Astrocyte of the spinal cord (primary cell): ENCODE measurements at regions not wholly inside any gene's neighbourhood (a gene's known extent, or its start where the extent isn't known, plus 50 kb on each side); places are given as distances from the start of the nearest gene placed in this dataset.

Source experiments
- DNase-seq: peaks from one replicate; pipeline ENCODE4 v3.0.0; 2011; ENCODE audit warnings: low read depth, low spot score
- H3K4me3 ChIP-seq: 2 replicates; pipeline ENCODE4 v1.5.1; 2011; ENCODE audit warnings: low read depth, mild to moderate bottlenecking, low read length, moderate library complexity
- in situ Hi-C: cut with HindIII; loops from 2 replicates; pipeline ENCODE4 v1.10.0; 2017; ENCODE audit warnings: low sequenced_read_pairs
- TF ChIP-seq, protein P1 (sequence below): IDR thresholded peaks from 2 replicates; pipeline ENCODE4 v1.5.1; 2012; ENCODE audit warnings: low read depth, mild to moderate bottlenecking, low read length, inconsistent platforms

DNA sequence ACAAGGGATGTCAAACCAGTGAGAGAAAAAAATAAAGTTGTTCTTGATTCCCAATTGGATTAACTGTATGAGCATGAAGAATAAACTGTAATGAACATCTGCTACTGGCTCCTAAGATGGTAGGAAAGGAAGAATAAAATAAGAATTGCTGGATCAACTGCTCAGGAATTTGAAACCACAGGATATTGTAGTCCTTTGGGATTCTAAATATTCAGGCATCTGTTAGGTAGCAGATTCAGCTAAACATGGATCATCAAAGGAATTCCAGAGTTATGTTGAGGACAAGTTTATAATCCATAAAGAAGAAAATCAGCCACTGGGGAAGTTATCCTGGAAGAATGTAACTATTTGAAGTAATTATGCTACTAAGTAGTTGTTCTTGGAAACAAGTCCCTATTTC, 65.8 kb downstream of the ISL1 start:
- no peak overlapping the region for H3K4me3 ChIP-seq
- in situ Hi-C loops = no loop called here
- TF ChIP-seq, protein P1, sequence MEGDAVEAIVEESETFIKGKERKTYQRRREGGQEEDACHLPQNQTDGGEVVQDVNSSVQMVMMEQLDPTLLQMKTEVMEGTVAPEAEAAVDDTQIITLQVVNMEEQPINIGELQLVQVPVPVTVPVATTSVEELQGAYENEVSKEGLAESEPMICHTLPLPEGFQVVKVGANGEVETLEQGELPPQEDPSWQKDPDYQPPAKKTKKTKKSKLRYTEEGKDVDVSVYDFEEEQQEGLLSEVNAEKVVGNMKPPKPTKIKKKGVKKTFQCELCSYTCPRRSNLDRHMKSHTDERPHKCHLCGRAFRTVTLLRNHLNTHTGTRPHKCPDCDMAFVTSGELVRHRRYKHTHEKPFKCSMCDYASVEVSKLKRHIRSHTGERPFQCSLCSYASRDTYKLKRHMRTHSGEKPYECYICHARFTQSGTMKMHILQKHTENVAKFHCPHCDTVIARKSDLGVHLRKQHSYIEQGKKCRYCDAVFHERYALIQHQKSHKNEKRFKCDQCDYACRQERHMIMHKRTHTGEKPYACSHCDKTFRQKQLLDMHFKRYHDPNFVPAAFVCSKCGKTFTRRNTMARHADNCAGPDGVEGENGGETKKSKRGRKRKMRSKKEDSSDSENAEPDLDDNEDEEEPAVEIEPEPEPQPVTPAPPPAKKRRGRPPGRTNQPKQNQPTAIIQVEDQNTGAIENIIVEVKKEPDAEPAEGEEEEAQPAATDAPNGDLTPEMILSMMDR = no peak
- no peak for DNase-seq

DNA sequence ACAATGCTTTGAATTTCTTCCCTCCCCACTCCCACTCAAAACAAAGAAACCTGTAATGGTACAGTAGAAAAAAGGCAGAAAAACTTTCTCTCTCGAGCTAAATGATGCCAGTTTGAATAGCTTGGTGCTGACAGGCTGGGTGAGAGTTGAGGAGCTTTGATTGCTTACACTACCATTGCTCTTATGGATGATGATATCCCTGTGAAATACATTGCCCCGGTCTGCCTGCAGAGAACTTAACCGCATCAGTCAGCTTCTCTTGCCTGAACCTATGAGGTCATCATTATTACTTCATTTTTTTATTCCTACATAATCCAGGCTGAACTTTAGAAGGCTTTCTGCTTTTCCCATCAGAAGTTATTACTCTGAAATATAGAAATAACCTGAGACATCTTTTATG, 69.3 kb downstream of the ISL1 start:
- TF ChIP-seq, protein P1 = no peak
- in situ Hi-C loops = no loop called here
- H3K4me3 ChIP-seq = no peak overlapping the region
- no peak for DNase-seq

DNA sequence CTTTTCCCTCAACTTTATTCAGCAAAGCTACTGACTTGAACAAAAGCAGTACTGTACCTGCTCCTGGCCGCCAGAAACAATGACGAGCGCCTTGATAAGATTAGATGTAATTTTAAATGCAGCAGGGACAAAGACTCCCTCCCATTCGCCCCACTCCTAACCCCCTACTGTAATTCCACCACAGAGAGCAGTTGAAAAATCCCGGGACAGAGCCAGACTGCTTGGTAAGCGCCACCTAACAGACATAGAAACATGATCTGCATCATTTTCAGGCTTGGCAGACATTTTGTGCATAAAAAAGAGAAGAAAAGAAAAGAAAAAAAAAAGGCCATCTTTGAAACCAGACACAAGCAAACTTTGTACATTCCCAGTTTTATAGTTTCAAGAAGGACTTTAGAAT, 81.9 kb downstream of the ISL1 start:
- in situ Hi-C loops = no loop called here
- no peak overlapping the region for H3K4me3 ChIP-seq
- TF ChIP-seq, protein P1 = no peak
- DNase-seq = peak; percentile 26

DNA sequence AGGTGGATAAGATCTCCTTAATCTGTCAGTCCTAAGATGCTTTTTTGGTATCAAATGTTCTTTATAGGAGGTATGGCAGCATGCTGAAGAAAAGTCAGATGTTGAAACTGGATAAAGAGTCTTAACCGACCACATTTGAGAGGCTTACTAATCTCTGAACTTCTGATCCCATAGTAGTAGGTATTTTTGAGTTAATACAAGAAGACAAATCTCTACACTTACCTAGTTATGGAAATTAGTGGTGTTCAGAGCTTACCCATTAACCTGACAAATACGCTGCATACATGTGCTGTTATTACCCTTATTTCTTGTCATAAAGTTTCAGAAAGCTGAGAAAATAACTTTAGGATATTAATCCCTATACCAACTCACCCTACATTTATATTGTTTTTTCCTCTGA, 83.0 kb downstream of the ISL1 start:
- no peak overlapping the region for H3K4me3 ChIP-seq
- in situ Hi-C loops = no loop called here
- DNase-seq = no peak
- TF ChIP-seq, protein P1 = no peak

DNA sequence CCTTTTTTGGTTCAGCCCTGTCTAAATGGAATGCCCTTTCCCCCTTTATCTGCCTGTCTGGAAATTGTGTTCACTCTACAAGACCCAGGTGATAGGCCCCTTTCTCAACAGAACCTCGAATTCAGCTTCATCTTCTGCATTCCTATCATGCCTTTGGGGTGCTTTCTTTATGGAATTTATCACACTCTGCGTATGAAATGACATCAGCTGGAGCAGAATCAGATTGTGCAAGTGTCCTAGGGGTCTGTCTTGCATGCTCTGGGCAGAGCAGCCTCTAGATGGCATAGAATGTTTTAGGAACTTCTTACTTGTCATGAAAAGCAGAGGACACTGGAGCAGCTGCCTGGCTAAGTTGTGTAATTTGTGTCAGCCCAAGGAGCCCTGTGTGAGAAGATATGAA, 84.9 kb downstream of the ISL1 start:
- in situ Hi-C loops = no loop called here
- H3K4me3 ChIP-seq = no peak overlapping the region
- DNase-seq = no peak
- TF ChIP-seq, protein P1 = no peak

DNA sequence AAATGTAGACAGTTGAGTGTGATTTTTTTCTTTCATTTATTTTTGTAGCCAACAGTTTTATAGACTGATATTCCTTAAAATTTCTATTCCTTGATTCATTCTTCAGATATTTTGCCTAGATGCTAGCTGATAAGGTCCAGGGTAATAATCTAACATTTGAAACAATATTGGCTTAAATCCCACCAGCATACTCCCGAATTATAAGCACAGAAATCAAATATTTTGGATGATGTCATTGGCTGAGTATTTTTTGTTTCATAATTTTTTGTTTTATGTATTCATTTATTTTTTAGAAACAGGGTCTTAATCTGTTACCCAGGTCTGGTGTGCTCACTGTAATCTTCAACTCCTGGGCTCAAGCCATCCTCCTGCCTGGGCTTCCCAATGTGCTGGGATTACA, 88.4 kb downstream of the ISL1 start:
- in situ Hi-C loops = no loop called here
- DNase-seq = no peak
- no peak overlapping the region for H3K4me3 ChIP-seq
- TF ChIP-seq, protein P1 = no peak

DNA sequence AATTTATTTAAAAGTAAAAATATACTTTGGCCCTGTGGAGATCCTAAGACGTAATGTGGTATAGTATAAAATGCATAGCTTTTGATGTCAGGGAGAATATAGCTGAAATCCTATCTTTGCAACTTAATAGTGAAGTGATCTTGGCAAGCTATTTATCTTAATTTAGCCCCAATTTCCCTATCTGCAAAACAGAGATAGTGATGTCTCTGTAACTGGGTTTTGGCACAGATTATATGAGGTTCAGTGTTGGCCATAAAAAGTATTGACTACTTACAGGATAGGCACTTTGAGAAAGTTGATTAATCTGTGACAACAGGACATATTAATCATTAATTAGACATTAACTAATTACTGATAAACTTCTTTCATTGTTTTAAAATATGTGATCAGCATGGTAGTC, 89.2 kb downstream of the ISL1 start:
- TF ChIP-seq, protein P1 = no peak
- in situ Hi-C loops = no loop called here
- DNase-seq = no peak
- no peak overlapping the region for H3K4me3 ChIP-seq
